ENCODE measurements at regions not wholly inside any gene's neighbourhood (a gene's known extent, or its start where the extent isn't known, plus 50 kb on each side); places are given as distances from the start of the nearest gene placed in this dataset.

DNA sequence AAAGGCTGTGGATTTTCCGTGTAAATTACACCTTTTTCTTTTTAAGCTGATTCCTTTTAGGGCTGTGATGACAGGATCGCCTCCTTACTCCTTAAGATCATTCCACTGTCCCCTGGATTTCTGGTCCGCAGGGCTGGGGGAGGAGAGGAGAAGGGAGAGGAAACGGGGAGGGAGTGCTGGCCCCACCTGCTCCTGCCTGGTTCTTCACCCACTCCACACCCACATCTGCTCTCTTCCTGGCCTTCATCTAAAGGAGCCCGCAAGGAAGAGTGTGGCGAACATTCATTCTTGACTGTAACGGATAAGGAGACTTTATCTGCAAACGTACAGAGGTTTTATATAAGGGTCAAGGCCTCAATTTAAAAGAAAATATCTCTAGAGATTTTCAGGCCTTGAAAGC lies 242.0 kb downstream of the RHOU start:
- in situ Hi-C loops (cut with MboI; ENCODE audit: low sequenced_read_pairs) = no loop called here
- Histone ChIP-seq H3K27me3 (ENCODE audit: low read depth) (no peaks in the 10 kb centered on the region), H3K4me3 (no peak overlapping the region), H3K4me1 (no peaks in the 10 kb centered on the region), H3K36me3 (replicated peaks) (no peaks in the 10 kb centered on the region), H3K9me3 (no peaks in the 10 kb centered on the region)
- no peak for DNase-seq (ENCODE audit: low spot score in 2 of 2)

DNA sequence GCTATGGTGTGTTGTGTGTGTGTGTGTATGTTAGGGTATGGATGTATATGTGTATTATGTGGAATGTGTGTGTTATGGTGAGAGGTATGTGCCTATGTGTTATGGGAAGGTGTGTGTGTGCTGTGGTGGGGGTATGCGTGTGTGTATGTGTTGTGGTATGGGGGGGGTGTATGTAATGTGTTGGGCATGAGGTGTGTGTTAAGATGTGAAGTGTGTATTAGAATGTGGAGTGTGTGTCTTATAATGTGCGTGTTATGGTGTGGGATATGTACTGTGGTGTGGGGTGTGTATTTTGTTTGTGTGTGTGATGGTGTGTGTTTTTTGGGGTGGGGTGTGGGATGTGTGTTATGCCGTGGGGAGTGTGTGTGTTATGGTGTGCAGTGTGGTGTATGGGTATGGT lies 242.5 kb downstream of the RHOU start:
- H3K27me3 ChIP-seq (ENCODE audit: low read depth) = no peaks in the 10 kb centered on the region
- in situ Hi-C loops (cut with MboI; ENCODE audit: low sequenced_read_pairs) = no loop called here

DNA sequence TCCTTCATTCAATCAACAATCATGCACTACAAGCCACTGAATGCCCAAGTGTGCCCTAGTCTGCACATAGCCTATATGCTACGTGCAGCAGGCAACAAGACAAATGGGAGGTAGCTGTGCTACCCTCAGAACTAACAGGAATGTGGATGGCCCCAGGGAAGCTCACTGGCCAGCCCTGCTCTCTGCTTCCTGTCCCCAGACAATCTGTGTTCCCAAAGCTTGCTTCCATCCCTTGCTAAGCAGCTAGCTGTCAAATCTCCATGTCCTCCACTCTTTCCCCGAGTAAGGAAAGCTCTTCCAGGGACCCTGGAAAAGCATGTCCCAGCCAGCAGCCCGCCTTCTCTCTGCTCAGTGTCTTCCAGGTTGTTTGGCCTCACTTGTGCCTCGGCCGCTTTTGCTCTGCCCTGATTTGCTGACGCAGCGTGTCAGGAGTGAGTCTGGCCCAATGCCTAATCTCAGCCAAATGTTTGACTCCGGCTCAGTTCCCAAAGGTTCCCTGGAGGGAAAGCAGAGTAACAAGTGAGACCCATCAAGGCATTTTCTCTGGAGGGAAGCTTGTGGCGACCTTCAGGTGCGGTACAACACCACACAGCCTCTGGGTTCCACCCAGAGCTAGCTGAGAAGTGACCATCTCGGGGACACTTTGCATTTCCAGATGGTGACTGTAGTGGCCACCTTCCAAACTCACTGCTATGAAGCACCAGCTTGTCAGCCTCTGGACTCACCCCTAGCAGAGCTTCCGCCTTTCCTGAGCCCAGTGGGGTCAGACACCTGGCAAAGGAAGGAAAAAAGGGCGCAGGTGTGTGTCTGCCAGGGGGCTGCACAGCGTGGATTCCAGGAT lies 243.4 kb downstream of the RHOU start:
- Histone ChIP-seq H3K27me3 (ENCODE audit: low read depth) (no peaks in the 10 kb centered on the region), H3K9me3 (no peaks in the 10 kb centered on the region), H3K4me1 (no peaks in the 10 kb centered on the region), H3K4me3 (no peak overlapping the region), H3K36me3 (replicated peaks) (no peaks in the 10 kb centered on the region)
- in situ Hi-C loops (cut with MboI; ENCODE audit: low sequenced_read_pairs) = no loop called here
- DNase-seq (ENCODE audit: low spot score in 2 of 2) = no peak

More for the DNA sequence above, 242.5 kb downstream of the RHOU start:
- Histone ChIP-seq H3K4me1 (no peaks in the 10 kb centered on the region), H3K9me3 (no peaks in the 10 kb centered on the region), H3K4me3 (no peak overlapping the region), H3K36me3 (replicated peaks) (no peaks in the 10 kb centered on the region)
- DNase-seq (ENCODE audit: low spot score in 2 of 2) = no peak

DNA sequence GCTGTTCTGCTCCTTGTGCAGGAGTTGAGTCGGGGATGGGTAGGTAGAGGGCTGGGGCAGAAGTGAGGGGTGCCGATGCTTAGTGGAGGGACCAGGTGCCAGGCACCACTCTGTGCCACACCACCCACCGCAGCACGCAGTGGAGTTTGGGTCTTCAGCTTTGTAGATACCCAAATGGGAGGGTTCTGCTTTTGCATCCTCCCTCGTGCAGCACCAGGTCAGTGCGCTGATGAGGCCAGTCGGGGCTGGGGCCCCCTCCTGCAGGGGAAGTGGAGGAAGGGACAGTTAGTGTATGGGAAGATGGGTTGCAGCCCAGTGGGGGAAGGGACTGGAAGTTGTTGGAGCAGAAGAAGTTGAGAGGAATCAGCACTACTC lies 244.0 kb downstream of the RHOU start:
- in situ Hi-C loops (cut with MboI; ENCODE audit: low sequenced_read_pairs) = no loop called here
- H3K27me3 ChIP-seq (ENCODE audit: low read depth) = no peaks in the 10 kb centered on the region

DNA sequence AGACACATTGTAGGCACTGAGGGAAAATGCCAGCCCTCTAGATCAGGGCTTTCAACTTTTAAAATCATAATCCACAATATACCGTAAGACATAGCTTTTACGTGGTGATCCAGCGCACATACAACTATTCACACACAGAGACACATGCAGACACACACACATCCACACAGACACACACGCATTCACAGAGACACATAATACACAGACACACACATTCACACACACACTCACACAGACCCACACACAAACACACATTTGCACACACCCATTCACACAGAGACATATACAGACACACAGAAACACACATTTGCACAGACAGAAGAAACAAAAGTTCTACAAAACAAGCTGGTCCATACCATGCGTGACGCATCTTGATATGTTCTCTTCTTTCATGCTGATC lies 244.5 kb downstream of the RHOU start:
- H3K9me3 ChIP-seq = no peaks in the 10 kb centered on the region
- no peaks in the 10 kb centered on the region for H3K36me3 ChIP-seq (replicated peaks)
- no peaks in the 10 kb centered on the region for H3K27me3 ChIP-seq (ENCODE audit: low read depth)
- DNase-seq (ENCODE audit: low spot score in 2 of 2) = no peak
- H3K4me1 ChIP-seq = no peaks in the 10 kb centered on the region
- no peak overlapping the region for H3K4me3 ChIP-seq
- in situ Hi-C loops (cut with MboI; ENCODE audit: low sequenced_read_pairs) = no loop called here

More for the DNA sequence above, 244.0 kb downstream of the RHOU start:
- H3K4me3 ChIP-seq = no peak overlapping the region
- no peaks in the 10 kb centered on the region for H3K9me3 ChIP-seq
- H3K36me3 ChIP-seq (replicated peaks) = no peaks in the 10 kb centered on the region
- no peaks in the 10 kb centered on the region for H3K4me1 ChIP-seq
- no peak for DNase-seq (ENCODE audit: low spot score in 2 of 2)

DNA sequence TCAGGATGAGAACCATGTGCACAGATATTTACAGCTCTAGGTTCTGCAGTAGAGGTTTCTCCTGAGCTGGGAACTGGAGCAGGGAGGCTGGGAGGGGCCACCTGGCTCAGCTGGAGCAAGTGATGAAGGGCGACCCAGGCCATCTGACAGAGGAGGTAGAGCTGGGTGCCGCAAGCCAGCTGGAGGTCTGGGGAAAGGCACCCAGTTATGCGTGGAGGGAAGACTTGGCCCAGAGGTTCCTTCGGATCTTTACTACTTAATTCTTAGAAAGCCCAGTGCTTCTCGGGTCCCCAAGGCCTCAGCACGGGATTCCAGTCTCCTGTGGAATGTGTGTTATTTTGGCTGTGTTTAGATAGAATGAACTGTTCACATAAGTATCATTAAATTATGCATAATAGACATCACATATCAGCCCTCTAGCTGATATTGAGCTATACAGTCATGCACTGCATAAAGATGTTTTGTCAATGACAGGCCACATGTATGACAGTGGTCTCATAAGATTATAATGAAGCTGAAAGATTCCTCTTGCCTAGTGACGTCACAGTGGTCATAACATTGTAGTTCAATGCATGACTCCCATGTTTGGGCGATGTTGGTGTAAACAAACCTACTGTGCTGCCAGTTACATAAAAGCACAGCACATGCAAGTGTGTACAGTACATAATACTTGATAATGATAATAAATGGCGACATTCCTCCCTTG lies 245.1 kb downstream of the RHOU start:
- in situ Hi-C loops (cut with MboI; ENCODE audit: low sequenced_read_pairs) = no loop called here
- Histone ChIP-seq H3K9me3 (no peaks in the 10 kb centered on the region), H3K27me3 (ENCODE audit: low read depth) (no peaks in the 10 kb centered on the region), H3K4me3 (no peak overlapping the region), H3K4me1 (no peaks in the 10 kb centered on the region), H3K36me3 (replicated peaks) (no peaks in the 10 kb centered on the region)
- DNase-seq (ENCODE audit: low spot score in 2 of 2) = no peak

DNA sequence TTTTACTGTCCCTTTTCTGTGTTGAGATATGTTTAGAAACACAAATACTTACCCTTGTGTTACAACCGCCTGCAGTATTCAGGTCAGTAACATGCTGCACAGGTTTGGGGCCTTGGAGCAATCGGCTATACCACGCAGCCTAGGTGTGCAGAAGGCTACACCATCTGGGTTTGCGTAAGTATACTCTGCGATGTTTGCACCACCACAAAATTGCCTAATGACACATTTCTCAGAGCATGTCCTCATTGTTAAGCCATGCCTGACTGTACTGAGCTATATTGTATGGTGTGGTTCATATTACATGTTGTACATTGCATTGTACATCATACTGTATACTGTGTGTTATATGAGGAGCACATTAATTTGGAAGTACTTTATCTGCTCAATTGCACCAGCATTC lies 247.4 kb downstream of the RHOU start:
- in situ Hi-C loops (cut with MboI; ENCODE audit: low sequenced_read_pairs) = no loop called here
- no peaks in the 10 kb centered on the region for H3K36me3 ChIP-seq (replicated peaks)
- no peaks in the 10 kb centered on the region for H3K27me3 ChIP-seq (ENCODE audit: low read depth)
- no peaks in the 10 kb centered on the region for H3K9me3 ChIP-seq
- H3K4me3 ChIP-seq = no peak overlapping the region
- H3K4me1 ChIP-seq = peaks cover 5% of the 10 kb centered on the region; the same call in 1 of the 2 replicates
- DNase-seq (ENCODE audit: low spot score in 2 of 2) = no peak

DNA sequence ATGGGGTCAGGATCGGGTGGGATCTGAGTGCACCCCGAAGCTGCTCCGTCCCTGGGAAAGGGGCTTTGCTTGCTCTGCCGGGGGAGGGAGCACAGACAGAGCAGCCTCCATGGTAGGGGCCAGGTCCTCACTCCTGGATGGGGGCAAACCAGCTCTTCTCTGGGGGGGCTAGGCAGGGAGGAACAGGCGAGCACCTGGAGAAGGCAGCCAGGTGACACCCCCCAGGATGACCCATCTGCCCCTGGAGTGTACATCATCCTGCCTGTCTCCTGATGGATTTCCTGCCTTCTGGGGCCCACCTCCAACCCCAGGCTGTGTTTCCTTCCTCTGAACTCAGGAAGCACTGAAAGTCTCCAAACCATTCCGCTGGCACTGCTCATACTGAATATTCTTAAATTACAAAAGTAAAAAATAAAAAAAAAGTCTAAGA lies 248.0 kb downstream of the RHOU start:
- Histone ChIP-seq H3K4me3 (no peak overlapping the region), H3K27me3 (ENCODE audit: low read depth) (no peaks in the 10 kb centered on the region), H3K36me3 (replicated peaks) (no peaks in the 10 kb centered on the region), H3K9me3 (no peaks in the 10 kb centered on the region), H3K4me1 (peaks cover 8% of the 10 kb centered on the region; the same call in 1 of the 2 replicates)
- DNase-seq (ENCODE audit: low spot score in 2 of 2) = no peak
- in situ Hi-C loops (cut with MboI; ENCODE audit: low sequenced_read_pairs) = no loop called here

DNA sequence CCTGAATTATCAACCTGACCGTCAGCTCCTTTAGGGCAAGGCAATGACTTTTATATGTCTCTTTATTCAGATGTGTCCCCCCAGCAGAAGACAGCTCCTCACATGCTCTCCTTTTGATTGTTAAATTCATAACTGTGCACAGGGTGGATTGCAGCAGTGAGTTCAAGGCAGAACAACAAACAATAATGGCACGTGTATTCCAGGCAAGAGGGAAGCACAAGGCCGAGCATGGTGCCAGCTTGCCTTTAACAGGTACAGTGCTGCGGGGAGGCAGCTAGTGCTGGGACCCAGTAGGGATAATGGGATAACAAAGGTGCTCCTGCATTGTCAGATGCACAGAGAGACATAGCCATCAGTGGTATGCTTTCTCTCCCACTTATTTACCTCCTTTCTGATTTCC lies 248.4 kb downstream of the RHOU start:
- Histone ChIP-seq H3K27me3 (ENCODE audit: low read depth) (no peaks in the 10 kb centered on the region), H3K9me3 (no peaks in the 10 kb centered on the region), H3K4me1 (peaks cover 8% of the 10 kb centered on the region; the same call in 1 of the 2 replicates), H3K36me3 (replicated peaks) (no peaks in the 10 kb centered on the region), H3K4me3 (no peak overlapping the region)
- no peak for DNase-seq (ENCODE audit: low spot score in 2 of 2)
- in situ Hi-C loops (cut with MboI; ENCODE audit: low sequenced_read_pairs) = no loop called here

DNA sequence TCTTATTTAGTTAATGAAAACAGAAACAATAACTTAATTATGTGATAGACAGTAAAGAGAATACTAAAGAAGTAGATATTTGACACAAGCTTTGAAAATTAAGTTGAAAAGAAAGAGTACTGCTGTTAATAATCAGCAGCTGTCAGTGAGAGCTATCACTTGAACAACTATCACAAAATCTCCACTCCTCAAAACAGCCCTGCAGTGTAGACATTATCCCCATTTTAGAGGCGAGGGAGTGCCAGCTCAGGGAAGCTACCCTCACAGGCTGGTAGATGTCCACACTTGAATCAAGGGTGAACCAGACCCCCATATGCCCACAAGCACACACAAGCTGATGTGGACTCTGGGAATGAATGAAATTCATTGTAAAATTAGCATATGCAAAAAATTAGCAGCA lies 248.8 kb downstream of the RHOU start:
- H3K9me3 ChIP-seq = no peaks in the 10 kb centered on the region
- in situ Hi-C loops (cut with MboI; ENCODE audit: low sequenced_read_pairs) = no loop called here
- H3K36me3 ChIP-seq (replicated peaks) = no peaks in the 10 kb centered on the region
- H3K4me3 ChIP-seq = no peak overlapping the region
- peaks cover 8% of the 10 kb centered on the region; the same call in 1 of the 2 replicates for H3K4me1 ChIP-seq
- H3K27me3 ChIP-seq (ENCODE audit: low read depth) = no peaks in the 10 kb centered on the region
- no peak for DNase-seq (ENCODE audit: low spot score in 2 of 2)

DNA sequence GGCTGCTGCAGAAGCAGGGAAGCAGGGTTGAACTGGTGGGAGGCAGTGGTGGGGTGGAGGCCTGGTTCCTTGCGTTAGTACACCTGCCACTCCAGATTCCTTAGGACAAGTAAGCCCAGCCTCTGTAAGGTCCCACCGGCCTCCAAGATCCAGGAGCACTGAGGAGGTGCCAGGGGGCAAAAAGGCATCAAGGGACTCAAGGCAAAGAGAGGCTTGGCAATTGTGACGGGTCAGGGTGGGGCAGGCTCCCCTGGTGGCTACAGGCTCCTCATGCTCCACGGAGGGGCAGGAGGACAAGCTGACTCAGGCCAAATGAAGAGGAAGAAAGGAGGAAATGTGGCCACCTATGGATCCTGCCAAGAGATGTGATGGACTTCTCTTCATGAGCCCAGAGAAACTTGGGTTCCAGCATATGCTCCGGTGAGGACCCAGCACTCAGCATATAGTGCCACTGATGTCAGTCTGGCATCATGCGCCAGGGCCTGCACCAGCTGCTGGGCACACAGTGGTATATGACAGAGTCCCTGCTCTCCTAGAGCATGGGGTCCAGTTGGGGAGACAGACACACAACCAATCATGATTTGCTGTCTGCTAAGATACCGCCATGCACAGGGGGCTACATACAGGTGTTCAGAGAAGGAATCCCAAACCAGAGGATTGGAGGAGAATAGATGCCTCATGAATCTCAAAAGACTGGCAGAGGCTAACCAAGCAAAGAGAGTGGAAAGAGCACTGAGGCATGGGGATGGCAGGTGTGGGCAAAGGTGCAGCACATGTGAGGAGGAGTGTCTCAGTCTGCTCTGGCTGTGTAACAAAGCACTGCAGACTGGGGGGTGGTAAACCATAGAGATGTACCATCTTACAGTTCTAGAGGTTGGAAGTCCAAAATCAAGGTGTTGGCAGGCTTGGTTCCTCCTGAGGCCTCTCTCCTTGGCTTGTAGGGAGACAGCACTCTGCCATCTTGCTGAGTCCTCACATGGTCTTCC lies 249.7 kb downstream of the RHOU start:
- peaks cover 8% of the 10 kb centered on the region; the same call in 1 of the 2 replicates for H3K4me1 ChIP-seq
- H3K36me3 ChIP-seq (replicated peaks) = no peaks in the 10 kb centered on the region
- H3K4me3 ChIP-seq = no peak overlapping the region
- H3K27me3 ChIP-seq (ENCODE audit: low read depth) = no peaks in the 10 kb centered on the region
- no peaks in the 10 kb centered on the region for H3K9me3 ChIP-seq
- in situ Hi-C loops (cut with MboI; ENCODE audit: low sequenced_read_pairs) = no loop called here
- no peak for DNase-seq (ENCODE audit: low spot score in 2 of 2)

DNA sequence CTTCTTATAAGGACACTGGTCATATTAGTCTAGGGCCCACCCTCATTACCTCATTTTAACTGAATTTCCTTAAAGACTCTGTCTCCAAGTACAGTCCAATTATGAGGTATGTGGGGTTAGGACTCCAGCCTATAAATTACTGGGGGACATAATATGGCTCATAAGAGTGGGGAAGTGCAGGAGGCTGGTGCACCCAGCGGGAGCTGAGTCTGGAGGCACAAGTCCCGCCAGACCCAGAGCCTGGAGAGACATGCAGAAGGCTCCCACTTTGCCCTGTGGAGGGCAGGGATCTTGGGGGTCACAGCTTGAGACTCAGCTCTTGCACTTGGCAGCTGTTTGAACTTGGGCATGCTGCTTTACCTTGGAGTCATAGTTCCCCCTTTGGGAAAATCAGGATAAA lies 250.4 kb downstream of the RHOU start:
- no peaks in the 10 kb centered on the region for H3K36me3 ChIP-seq (replicated peaks)
- in situ Hi-C loops (cut with MboI; ENCODE audit: low sequenced_read_pairs) = no loop called here
- no peak overlapping the region for H3K4me3 ChIP-seq
- DNase-seq (ENCODE audit: low spot score in 2 of 2) = no peak
- no peaks in the 10 kb centered on the region for H3K27me3 ChIP-seq (ENCODE audit: low read depth)
- no peaks in the 10 kb centered on the region for H3K9me3 ChIP-seq
- H3K4me1 ChIP-seq = peaks cover 8% of the 10 kb centered on the region; the same call in 1 of the 2 replicates

DNA sequence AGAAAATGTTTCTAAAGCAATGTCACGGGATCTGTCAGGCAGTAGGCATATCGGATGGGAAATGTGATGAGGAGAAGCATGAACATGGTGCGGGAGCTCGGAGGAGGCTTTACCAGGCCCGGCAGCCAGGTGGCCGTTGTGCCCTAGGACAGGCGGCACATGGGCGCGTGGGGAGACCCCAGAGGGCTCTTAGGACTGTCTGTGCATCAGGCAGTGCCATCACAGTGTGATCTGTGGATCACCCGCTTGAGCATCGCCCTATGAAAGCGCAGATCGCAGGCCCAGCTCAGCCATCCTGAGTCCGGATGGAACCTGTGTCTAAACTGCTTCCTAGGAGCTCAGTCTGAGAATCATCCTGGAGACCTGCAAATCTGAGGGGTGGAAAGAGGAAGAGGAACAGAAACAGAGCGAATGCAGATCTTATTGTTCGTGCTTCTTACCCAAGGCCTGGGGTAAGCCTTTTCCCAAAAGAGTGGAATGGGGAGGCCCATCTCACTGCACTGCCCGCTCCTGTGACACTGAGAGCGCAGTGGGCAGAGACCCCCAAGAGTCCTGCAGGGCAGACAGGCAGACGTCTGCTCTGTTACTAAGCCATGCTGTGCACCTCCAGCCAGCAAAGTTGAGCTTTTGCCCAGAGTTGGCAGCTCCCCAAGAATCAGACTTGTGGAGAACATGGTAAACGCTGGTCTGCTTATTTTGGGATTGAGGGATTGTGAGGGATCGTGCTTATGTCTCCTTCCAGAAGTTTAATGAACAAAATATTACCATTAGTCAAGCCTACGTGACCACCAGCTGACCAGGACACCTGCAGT lies 251.0 kb downstream of the RHOU start:
- in situ Hi-C loops (cut with MboI; ENCODE audit: low sequenced_read_pairs) = no loop called here
- Histone ChIP-seq H3K36me3 (replicated peaks) (no peaks in the 10 kb centered on the region), H3K4me1 (peaks cover 8% of the 10 kb centered on the region; the same call in 1 of the 2 replicates), H3K4me3 (no peak overlapping the region), H3K9me3 (no peaks in the 10 kb centered on the region; the same call in 1 of the 2 replicates), H3K27me3 (ENCODE audit: low read depth) (no peaks in the 10 kb centered on the region)
- DNase-seq (ENCODE audit: low spot score in 2 of 2) = no peak

Measured in HAP-1 (cell line).